HepG2 (cell line): ENCODE measurements at regions not wholly inside any gene's neighbourhood (a gene's known extent, or its start where the extent isn't known, plus 50 kb on each side); places are given as distances from the start of the nearest gene placed in this dataset.

Experiments used
- CBFB ChIP-seq: sonication (generic); formaldehyde crosslinking; IDR thresholded peaks from 2 replicates; pipeline ENCODE4 v1.4.0; 2020; ENCODE audit warnings: missing genetic modification reagents
- CEBPB ChIP-seq: IDR thresholded peaks from 2 replicates; pipeline ENCODE4 v1.6.1; 2011; ENCODE audit warnings: low read depth, low read length, improper control_type of control experiment, borderline replicate concordance
- ETV6 ChIP-seq: sonication (generic); formaldehyde crosslinking; conservative IDR thresholded peaks from 2 replicates; pipeline ENCODE4 v1.4.0; 2020; ENCODE audit warnings: missing genetic modification reagents
- FOSL2 ChIP-seq: sonication (generic); formaldehyde crosslinking; IDR thresholded peaks from 2 replicates; pipeline ENCODE4 v1.4.0; 2020; ENCODE audit warnings: missing genetic modification reagents
- GATAD1 ChIP-seq: IDR thresholded peaks from 2 replicates; pipeline ENCODE4 v1.6.1; 2016; ENCODE audit warnings: missing genetic modification reagents, missing compliant biosample characterization
- HOXA3 ChIP-seq: sonication (generic); formaldehyde crosslinking; IDR thresholded peaks from 2 replicates; pipeline ENCODE4 v1.5.0; 2020; ENCODE audit warnings: missing genetic modification reagents
- RBM22 ChIP-seq: fragments of 200-400 bp; formaldehyde crosslinking; optimal IDR thresholded peaks from 2 replicates; pipeline ENCODE3; 2017; ENCODE audit warnings: mild to moderate bottlenecking, low read length, moderate library complexity
- RFX5 ChIP-seq: IDR thresholded peaks from 2 replicates; pipeline ENCODE4 v1.6.1; 2011; ENCODE audit warnings: low read depth, low read length, improper control_type of control experiment
- SP1 ChIP-seq, 2 experiments: fragments of 450-650 bp in 1 of 2; sonication (generic) in 1 of 2; formaldehyde crosslinking in 1 of 2; IDR thresholded peaks; 2 replicates each; pipeline versions ENCODE4 v1.4.0 to v1.6.1; 2016 to 2020; ENCODE audit warnings: missing genetic modification reagents in 1 of 2
- ZNF232 ChIP-seq: sonication (generic); formaldehyde crosslinking; IDR thresholded peaks from 2 replicates; pipeline ENCODE4 v1.4.0; 2020; ENCODE audit warnings: missing genetic modification reagents, borderline replicate concordance
- ZNF660 ChIP-seq: sonication (generic); formaldehyde crosslinking; IDR thresholded peaks from 2 replicates; pipeline ENCODE4 v1.5.1; 2020; ENCODE audit warnings: mild to moderate bottlenecking, low read depth, missing genetic modification reagents, borderline replicate concordance
- ZSCAN25 ChIP-seq: sonication (generic); formaldehyde crosslinking; IDR thresholded peaks from 2 replicates; pipeline ENCODE4 v1.8.0; 2022; ENCODE audit warnings: mild to moderate bottlenecking, missing genetic modification reagents
- TF ChIP-seq, protein P1 (sequence below): sonication (generic); formaldehyde crosslinking; IDR thresholded peaks from 2 replicates; pipeline ENCODE4 v1.4.0; 2020; ENCODE audit warnings: missing genetic modification reagents, low read depth, mild to moderate bottlenecking, borderline replicate concordance
- TF ChIP-seq, protein P2 (sequence below): sonication (generic); formaldehyde crosslinking; IDR thresholded peaks from 2 replicates; pipeline ENCODE4 v1.4.0; 2020; ENCODE audit warnings: mild to moderate bottlenecking, missing genetic modification reagents

DNA sequence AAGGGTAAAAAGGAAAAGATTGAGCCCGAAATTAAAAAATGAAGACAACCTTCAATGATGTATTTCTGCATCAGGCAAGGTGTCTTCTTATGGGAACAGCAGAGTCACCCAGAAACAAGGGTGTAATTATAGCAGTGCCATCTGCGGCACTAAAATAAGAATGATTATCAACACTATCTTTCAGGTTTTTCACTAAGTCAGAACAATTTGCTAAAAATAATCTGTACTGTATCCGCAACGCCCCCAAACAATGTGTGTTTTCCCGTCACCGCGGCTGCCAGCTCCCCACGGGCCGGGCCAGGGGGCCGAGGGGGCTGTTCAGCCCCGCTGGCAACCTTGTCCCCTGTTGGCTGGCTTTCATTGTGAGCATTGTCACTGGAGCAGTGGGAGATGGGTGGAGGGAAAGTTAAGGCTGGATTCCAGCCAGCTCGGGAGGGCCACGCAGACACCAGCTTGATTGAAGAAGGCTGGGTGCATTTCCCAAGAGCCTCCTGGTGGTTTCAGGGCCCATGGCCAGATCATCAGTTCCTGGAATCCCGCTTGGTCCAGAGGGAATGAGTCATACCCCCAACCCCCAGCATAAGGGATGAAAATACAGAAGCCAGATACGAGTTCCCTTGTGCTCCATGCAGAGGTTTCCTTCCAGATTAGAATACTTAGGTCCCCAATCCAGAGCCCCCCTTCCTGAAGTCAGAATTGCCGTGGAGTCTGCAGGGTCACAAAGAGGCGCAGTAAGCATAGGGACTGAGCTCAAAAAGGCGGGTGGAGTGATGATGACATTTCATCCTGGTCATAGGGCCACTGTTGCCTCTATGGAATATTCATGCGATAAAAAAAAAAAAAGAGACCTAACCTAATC lies 90.2 kb upstream of the KLF13 start:
- TF ChIP-seq, protein P1, sequence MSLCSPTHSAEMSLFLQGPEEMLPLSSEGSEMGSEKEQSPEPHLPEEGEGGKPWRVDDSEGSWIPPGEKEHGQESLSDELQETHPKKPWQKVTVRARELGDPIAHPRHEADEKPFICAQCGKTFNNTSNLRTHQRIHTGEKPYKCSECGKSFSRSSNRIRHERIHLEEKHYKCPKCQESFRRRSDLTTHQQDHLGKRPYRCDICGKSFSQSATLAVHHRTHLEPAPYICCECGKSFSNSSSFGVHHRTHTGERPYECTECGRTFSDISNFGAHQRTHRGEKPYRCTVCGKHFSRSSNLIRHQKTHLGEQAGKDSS, result no peak
- TF ChIP-seq ZSCAN25 (CRISPR knock-in tag) (no peak), FOSL2 (CRISPR knock-in tag) (peak; percentile 97), GATAD1 (no peak), CBFB (CRISPR knock-in tag) (no peak), ZNF232 (CRISPR knock-in tag) (no peak), ETV6 (no peak), RBM22 (no peak), ZNF660 (CRISPR knock-in tag) (no peak), CEBPB (no peak; the same call in 1 of the 2 replicates), RFX5 (no peak), SP1 (IDR thresholded peaks at IDR 0.05) (no peak), SP1 (CRISPR knock-in tag; IDR thresholded peaks at IDR 0.05) (no peak), HOXA3 (CRISPR knock-in tag) (no peak)
- TF ChIP-seq, protein P2, sequence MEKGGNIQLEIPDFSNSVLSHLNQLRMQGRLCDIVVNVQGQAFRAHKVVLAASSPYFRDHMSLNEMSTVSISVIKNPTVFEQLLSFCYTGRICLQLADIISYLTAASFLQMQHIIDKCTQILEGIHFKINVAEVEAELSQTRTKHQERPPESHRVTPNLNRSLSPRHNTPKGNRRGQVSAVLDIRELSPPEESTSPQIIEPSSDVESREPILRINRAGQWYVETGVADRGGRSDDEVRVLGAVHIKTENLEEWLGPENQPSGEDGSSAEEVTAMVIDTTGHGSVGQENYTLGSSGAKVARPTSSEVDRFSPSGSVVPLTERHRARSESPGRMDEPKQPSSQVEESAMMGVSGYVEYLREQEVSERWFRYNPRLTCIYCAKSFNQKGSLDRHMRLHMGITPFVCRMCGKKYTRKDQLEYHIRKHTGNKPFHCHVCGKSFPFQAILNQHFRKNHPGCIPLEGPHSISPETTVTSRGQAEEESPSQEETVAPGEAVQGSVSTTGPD (CRISPR knock-in tag), result no peak
